Cerebellar nuclear complex (tissue), 1 donor: ENCODE measurements at regions not wholly inside any gene's neighbourhood (a gene's known extent, or its start where the extent isn't known, plus 50 kb on each side); places are given as distances from the start of the nearest gene placed in this dataset.
A peak's percentile ranks its signal among the peaks of the same experiment; 100 is the strongest.
"Not testable (repeated sequence)": the region's sequence is repeated elsewhere in the genome, so short reads cannot be mapped to it uniquely, and the experiment has no call there.

Experiments used
- DNase-seq, 2 experiments: peaks; one replicate each; lab custom pipeline; 2025; lab: John Stamatoyannopoulos, UW

- DNase-seq = not testable (repeated sequence)
Measured at GRCh38 chr1:91207691-91208090, 185.9 kb upstream of the ZNF644 start.

GRCh38 chr1:91204150-91204549, 182.3 kb upstream of the ZNF644 start:
- DNase-seq = not testable (repeated sequence)

GRCh38 chr1:91201694-91202093, 179.9 kb upstream of the ZNF644 start:
- DNase-seq = no peak

- DNase-seq = no peak
Measured at GRCh38 chr1:91201176-91201575, 179.3 kb upstream of the ZNF644 start.

- no peak for DNase-seq
Measured at GRCh38 chr1:91200675-91201074, 178.8 kb upstream of the ZNF644 start.

GRCh38 chr1:91199988-91200387, 178.2 kb upstream of the ZNF644 start:
- DNase-seq = no peak

GRCh38 chr1:91190996-91191395, 169.2 kb upstream of the ZNF644 start:
- DNase-seq = no peak

GRCh38 chr1:91189096-91189495, 167.3 kb upstream of the ZNF644 start:
- DNase-seq = no peak

- DNase-seq = not testable (repeated sequence)
Measured at GRCh38 chr1:91182807-91183206, 161.0 kb upstream of the ZNF644 start.

GRCh38 chr1:91176250-91176649, 154.4 kb upstream of the ZNF644 start:
- DNase-seq = no peak

GRCh38 chr1:91174734-91175133, 152.9 kb upstream of the ZNF644 start:
- DNase-seq = no peak

- no peak for DNase-seq
Measured at GRCh38 chr1:91173346-91173890, 151.6 kb upstream of the ZNF644 start.

- no peak for DNase-seq
Measured at GRCh38 chr1:91172541-91172940, 150.7 kb upstream of the ZNF644 start.

GRCh38 chr1:91171898-91172297, 150.1 kb upstream of the ZNF644 start:
- DNase-seq = no peak

GRCh38 chr1:91170571-91170970, 148.7 kb upstream of the ZNF644 start:
- no peak for DNase-seq

- DNase-seq = peak in 1 of 2 experiments; percentile 35
Measured at GRCh38 chr1:91166106-91166712, 144.4 kb upstream of the ZNF644 start.

GRCh38 chr1:91165033-91165654, 143.3 kb upstream of the ZNF644 start:
- no peak for DNase-seq

- no peak for DNase-seq
Measured at GRCh38 chr1:91162613-91163012, 140.8 kb upstream of the ZNF644 start.

GRCh38 chr1:91161749-91162148, 139.9 kb upstream of the ZNF644 start:
- DNase-seq = no peak

- no peak for DNase-seq
Measured at GRCh38 chr1:91161166-91161565, 139.3 kb upstream of the ZNF644 start.

- no peak for DNase-seq
Measured at GRCh38 chr1:91160363-91161075, 138.7 kb upstream of the ZNF644 start.

- no peak for DNase-seq
Measured at GRCh38 chr1:91153341-91153740, 131.5 kb upstream of the ZNF644 start.

- DNase-seq = no peak
Measured at GRCh38 chr1:91152331-91152730, 130.5 kb upstream of the ZNF644 start.
